NB4 (cell line): ENCODE measurements at regions not wholly inside any gene's neighbourhood (a gene's known extent, or its start where the extent isn't known, plus 50 kb on each side); places are given as distances from the start of the nearest gene placed in this dataset.

Source experiments
- CTCF ChIP-seq: IDR thresholded peaks from one replicate; pipeline ENCODE4 v1.5.1; 2012; ENCODE audit warnings: low read depth, low read length
- POLR2A ChIP-seq: IDR thresholded peaks from 2 replicates; pipeline ENCODE4 v1.6.1; 2011; ENCODE audit warnings: mild to moderate bottlenecking; ENCODE audit not compliant: insufficient read length; ENCODE audit errors: extremely low read depth
- TF ChIP-seq, protein P1 (sequence below): IDR thresholded peaks from 2 replicates; pipeline ENCODE4 v1.6.1; 2011; ENCODE audit warnings: low read depth, low read length

DNA sequence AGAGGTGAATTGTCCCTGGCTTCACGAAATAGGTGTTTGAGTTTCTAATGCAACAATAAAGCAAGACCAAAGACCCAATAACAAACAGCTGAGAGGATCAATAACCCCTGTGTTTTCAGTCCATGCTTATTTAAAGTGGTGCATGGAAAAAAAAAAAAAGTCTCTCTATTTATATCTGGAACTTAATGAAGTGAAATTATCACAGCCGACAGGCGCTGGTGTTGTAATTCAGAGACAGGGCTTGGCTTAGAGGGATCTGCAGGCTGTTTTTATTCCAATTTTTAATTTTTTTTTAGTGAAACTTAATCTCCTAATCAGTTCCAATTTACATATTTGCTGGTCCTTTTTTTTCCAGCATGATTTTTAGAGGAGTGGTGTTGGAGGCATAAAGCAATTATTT lies 858.2 kb upstream of the SOX9 start:
- TF ChIP-seq CTCF, result no peak
- TF ChIP-seq, protein P1, sequence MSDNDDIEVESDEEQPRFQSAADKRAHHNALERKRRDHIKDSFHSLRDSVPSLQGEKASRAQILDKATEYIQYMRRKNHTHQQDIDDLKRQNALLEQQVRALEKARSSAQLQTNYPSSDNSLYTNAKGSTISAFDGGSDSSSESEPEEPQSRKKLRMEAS, result no peak
- TF ChIP-seq POLR2A, result no peak
